ENCODE measurements at regions not wholly inside any gene's neighbourhood (a gene's known extent, or its start where the extent isn't known, plus 50 kb on each side); places are given as distances from the start of the nearest gene placed in this dataset.

GRCh38 chr1:175826705-175827104 is 83.3 kb upstream of the TNR start:
- DNase-seq (ENCODE audit: low read depth, low spot score), result no peak

- DNase-seq (ENCODE audit: low read depth, low spot score), result no peak
Observed at GRCh38 chr1:175824079-175824478, 80.7 kb upstream of the TNR start.

DNA sequence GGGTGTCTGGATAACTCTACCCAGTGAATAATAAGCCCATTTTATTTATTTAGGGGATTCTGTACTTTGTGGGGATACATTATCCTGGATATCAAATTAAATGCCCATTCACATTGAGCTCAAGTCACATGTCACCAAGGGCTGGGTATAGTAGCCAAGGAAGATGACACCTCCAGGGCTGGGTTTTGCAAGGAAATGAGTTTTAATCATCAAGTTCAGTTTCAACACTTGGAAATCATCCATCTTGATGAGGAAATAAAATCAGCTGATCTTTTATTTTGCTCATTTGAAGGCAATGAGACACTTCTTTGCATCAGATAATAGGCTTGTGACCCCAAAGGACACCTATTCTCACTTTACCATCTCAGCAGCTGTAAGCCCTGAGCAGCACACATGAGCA is 80.0 kb upstream of the TNR start:
- no peak for DNase-seq (ENCODE audit: low read depth, low spot score)

GRCh38 chr1:175822580-175822979 is 79.2 kb upstream of the TNR start:
- DNase-seq (ENCODE audit: low read depth, low spot score), result peak; percentile 55

DNA sequence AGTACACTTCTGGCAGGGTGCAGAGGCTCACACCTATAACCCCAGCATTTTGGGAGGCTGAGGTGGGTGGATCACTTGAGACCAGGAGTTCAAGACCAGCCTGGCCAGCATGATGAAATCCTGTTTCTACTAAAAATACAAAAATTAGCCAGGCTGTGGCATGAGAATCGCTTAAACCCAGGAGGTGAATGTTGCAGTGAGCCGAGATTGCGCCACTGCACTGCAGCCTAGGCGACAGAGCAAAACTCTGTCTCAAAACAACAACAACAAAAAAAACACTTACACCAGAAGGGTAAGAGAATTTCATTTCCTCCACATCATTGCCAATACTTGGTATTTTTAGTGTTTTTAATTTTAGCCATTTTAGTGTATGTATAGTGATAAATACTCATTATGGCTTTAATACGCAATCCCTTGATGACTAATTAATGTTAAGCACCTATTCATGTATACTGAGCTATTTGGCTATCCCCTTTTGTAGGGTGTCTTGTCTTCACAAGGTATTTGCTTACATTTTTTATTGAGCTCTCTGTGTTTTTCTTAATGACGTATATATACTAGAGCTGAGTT is 77.1 kb upstream of the TNR start:
- no peak for DNase-seq (ENCODE audit: low read depth, low spot score)

GRCh38 chr1:175818929-175819328 is 75.5 kb upstream of the TNR start:
- DNase-seq (ENCODE audit: low read depth, low spot score), result no peak

DNA sequence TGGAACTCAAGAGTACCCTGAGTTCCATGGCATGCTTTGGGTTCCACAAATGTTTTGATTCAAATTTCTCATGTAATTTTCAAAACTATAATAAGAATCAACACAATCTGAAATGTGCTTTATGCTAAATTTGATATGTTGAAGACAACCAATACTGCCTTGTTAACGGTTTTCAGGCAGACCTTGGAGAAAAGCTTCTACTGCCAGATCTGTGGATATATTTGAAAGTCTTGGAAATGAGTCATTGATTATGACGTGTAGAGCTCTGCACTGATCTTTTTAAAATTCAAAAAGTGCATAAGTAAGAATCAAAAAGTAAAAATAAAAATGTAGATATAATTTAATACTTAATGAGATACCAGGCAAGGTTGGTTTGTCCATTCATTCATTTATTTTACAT is 74.0 kb upstream of the TNR start:
- no peak for DNase-seq (ENCODE audit: low read depth, low spot score)

DNA sequence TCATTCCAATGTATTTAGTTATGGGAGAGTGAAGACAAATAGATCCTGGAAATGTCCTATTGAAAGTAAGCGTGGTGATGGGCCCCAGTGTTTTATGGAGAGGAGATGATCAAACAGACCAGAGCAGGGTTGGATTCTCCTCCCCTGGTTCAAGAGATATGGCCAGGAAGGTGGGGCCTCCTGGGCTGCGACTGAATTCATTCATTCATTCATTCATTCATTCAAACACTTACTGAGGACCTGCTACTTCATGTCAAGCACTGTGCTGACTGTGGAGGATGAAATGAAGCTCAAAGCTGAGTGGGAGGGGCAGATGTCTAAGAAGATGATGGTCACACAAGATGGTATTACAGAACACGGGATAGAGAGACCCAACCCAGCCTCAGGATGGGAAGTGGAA is 71.5 kb upstream of the TNR start:
- no peak for DNase-seq (ENCODE audit: low read depth, low spot score)

GRCh38 chr1:175812936-175813335 is 69.5 kb upstream of the TNR start:
- DNase-seq (ENCODE audit: low read depth, low spot score), result no peak

- DNase-seq (ENCODE audit: low read depth, low spot score), result no peak
Observed at GRCh38 chr1:175810305-175810704, 66.9 kb upstream of the TNR start.

DNA sequence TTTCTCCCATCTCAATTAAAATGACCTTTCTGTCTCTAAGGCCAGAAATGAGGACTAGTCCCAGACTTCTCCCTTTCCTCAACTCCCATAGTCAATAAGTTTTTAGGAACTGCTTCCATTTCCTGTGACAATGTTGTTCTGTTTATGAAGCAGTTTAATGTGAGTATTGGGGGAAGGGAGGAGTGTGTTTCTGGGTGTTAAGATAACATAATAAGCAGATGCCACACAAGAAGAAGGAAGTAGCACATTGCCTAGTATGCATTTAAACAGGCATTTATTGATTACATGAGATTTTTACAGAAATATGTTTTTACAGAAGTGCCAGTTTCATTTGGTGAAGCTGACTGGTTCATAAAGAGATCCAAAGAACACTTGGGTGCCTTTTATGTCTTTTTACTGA is 65.6 kb upstream of the TNR start:
- DNase-seq (ENCODE audit: low read depth, low spot score), result no peak

- no peak for DNase-seq (ENCODE audit: low read depth, low spot score)
Observed at GRCh38 chr1:175808573-175808972, 65.2 kb upstream of the TNR start.

DNA sequence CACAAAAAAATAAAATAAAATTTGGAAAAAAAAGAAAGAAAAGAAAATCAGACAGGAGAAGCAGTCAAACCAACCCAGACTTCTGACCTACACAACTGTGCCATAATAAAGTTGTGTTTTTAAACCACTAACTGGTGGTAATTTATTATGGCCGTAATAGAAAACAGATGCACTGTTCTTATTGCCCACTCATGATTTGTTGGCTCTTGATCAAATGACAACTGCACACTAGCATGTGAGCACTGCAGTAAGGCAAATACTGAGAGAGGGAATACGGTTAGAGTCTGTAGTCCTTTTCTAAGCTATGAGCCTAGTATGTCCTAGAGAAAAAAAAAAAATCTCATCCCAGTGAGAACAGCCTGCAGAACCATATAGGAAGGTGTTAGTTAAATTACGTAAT is 61.2 kb upstream of the TNR start:
- DNase-seq (ENCODE audit: low read depth, low spot score), result no peak

DNA sequence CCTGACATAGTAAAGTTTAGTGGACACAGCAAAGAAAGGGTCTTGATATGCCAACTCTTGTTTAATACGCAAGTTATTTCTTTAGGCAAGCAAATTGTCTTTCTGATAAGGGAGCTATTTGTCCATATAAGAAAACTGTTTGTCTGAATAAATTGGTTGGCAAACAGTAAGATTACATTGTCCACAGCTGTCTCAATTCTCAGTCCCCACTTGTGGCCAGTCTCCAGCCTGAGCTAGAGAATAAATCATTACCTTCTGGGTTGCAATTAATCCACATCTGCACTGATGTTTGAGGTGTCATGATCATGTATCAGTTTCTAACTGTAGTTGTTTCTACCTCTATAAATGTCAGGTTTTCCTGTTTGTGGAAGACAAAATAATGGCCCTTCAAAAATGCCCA is 60.0 kb upstream of the TNR start:
- no peak for DNase-seq (ENCODE audit: low read depth, low spot score)

- DNase-seq (ENCODE audit: low read depth, low spot score), result no peak
Observed at GRCh38 chr1:175802407-175803123, 59.2 kb upstream of the TNR start.

DNA sequence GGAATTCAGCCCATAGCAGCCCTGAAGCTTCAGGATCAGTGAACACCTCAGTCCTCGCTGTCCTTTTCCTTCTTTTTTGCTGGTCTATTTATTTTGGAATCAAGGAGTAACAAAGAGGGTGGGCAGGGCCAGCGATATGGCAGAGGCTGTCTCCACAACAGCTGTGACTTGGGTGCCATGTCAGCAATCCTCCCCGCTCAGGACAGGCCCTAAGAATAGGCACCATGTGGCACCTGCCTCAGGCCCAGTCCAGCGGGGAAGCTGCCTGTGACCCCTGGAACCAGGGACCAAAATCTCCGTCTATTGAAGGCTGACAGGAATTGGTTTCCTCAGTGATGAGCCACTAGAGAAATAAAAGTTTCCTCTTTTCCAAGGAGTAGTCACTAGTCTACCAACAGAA is 58.6 kb upstream of the TNR start:
- no peak for DNase-seq (ENCODE audit: low read depth, low spot score)

DNA sequence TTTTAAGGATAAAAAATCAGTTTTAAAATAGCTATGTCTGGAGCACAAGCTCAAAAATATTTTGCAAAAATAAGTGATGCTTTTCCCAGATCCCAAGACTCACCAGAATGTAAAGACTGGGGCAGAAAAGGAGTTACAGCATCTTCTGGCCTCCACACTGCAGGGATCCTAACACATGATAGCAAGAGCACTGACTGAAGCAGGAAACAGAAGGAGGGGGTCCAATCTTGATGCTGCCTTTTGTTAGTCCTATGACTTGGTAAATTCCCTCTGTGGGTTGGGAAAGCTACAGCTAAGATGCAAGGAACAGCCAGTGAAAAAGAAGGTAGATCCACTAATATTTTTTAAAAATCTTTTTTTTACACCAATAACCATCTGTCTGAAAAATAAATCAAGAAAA is 54.2 kb upstream of the TNR start:
- no peak for DNase-seq (ENCODE audit: low read depth, low spot score)

DNA sequence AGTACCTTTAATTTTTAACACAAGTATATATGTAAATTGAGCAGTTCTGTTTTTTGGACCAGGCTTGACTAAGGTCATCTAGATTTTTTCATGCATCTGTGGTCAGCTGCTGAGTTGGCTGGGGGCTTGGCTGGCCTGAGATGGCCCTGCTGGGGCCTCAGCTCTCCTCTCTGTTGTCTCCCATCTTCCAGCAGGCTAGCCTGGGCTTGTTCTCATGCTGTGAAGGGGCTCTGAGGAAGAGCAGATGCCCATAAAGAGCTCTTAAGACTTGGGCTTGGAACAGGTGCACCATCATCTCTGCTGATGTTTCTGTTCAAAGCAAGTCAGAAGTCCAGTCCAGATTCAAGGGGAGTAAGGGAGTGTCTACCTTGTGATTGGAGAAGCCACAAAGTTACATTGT is 51.2 kb upstream of the TNR start:
- no peak for DNase-seq (ENCODE audit: low read depth, low spot score)

DNA sequence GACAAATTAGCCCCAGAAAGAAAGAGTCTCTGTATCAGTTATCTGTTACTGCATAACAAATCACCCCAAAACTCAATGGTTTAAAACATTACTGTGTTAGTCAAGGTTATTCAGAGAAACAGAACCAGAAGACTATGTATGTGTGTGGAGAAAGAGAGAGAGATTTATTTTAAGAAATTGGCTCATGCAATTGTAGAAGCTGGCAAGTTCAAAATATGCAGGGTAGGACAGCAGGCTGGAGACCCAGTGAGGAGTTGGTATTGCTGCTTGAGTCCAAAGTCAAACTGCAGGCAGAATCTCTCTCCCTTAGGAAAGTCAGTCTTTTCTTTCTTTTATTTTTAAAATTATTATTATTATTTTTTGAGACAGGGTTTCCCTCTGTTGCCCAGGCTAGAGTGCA is 50.2 kb upstream of the TNR start:
- no peak for DNase-seq (ENCODE audit: low read depth, low spot score)

Data from astrocyte of the hippocampus (primary cell).